22Rv1 (cell line): ENCODE measurements at regions not wholly inside any gene's neighbourhood (a gene's known extent, or its start where the extent isn't known, plus 50 kb on each side); places are given as distances from the start of the nearest gene placed in this dataset.

Source experiments
- CTCF ChIP-seq: fragments of 450-650 bp; IDR thresholded peaks from 2 replicates; pipeline ENCODE4 v1.5.1; 2017; ENCODE audit warnings: mild to moderate bottlenecking
- ZFX ChIP-seq: fragments of 450-650 bp; IDR thresholded peaks from 2 replicates; pipeline ENCODE4 v1.6.1; 2017; ENCODE audit warnings: antibody characterized with exemption, borderline replicate concordance

DNA sequence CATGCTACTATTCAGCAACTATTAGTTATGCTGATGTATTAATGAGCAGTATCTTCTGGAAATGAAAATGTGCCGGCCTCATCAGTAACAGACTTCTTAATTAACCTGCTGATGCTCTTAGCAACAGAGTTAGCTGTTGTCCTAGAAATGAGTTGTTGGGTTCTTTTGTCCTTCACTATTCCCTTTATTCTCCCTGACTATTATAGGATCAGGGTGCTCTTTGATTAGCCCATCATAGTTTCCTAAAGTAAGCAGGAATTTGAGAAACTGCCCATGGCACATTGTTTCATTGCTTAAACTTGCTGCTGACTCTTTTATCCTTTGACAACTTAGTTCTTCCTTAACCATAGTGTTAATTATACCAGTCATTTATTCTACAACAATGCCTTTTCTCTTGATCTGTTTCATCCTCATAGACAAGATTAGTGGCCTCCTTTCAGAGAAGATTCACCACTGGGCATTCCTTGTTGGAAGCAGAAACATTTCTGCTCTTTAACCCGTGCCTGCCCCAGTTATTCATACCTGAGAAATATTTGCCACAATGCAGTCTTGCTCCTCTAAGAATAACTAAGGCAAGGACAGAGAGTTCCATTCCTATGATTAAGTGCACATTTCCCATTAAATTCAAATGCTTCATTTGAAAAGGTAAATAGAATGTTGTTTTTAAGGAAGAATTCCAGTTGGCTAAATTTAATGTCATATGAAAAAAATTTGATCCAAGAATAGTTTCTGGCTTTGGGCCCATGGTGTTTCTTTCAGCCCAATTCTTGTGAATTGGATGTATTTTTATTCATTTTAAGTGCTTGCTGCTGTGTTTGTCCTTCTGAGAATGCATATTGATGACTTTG is 573.3 kb upstream of the TBL1XR1 start:
- TF ChIP-seq CTCF (no peak), ZFX (no peak)
